Fibroblast of lung (primary cell): ENCODE measurements at regions not wholly inside any gene's neighbourhood (a gene's known extent, or its start where the extent isn't known, plus 50 kb on each side); places are given as distances from the start of the nearest gene placed in this dataset.
"Not testable (repeated sequence)": the region's sequence is repeated elsewhere in the genome, so short reads cannot be mapped to it uniquely, and the experiment has no call there.

Experiments used
- DNase-seq, 2 donors: peaks; one replicate each; pipeline versions ENCODE4 v3.0.0 to v3.0.0-alpha.2; 2010; ENCODE audit warnings: low read depth in 2 of 2
- H2AFZ ChIP-seq: 2 replicates; pipeline ENCODE4 v1.5.1; 2012; ENCODE audit warnings: low read length, control low read depth, inconsistent platforms
- H3K27ac ChIP-seq: 2 replicates; pipeline ENCODE4 v1.5.1; 2011; ENCODE audit warnings: low read length, control low read depth; ENCODE audit not compliant: insufficient read depth
- H3K27me3 ChIP-seq: 2 replicates; pipeline ENCODE4 v1.5.1; 2011; ENCODE audit warnings: mild to moderate bottlenecking, low read length; ENCODE audit not compliant: control insufficient read depth, insufficient read depth
- H3K36me3 ChIP-seq: 2 replicates; pipeline ENCODE4 v1.5.1; 2011; ENCODE audit warnings: low read length; ENCODE audit not compliant: control insufficient read depth, insufficient read depth
- H3K4me1 ChIP-seq: 2 replicates; pipeline ENCODE4 v1.5.1; 2011; ENCODE audit warnings: low read length; ENCODE audit not compliant: control insufficient read depth, insufficient read depth; ENCODE audit errors: extremely low read depth
- H3K4me2 ChIP-seq: 2 replicates; pipeline ENCODE4 v1.5.1; 2011; ENCODE audit warnings: low read length, control low read depth; ENCODE audit not compliant: insufficient read depth; ENCODE audit errors: extremely low read depth
- H3K4me3 ChIP-seq, 4 experiments: fragments of 200-600 bp in 1 of 4; sonication (generic) in 1 of 4; replicated peaks in 1 of 4; 2 replicates each; pipeline ENCODE4 v1.5.1; 2011 to 2016; ENCODE audit warnings: low read length in 4 of 4, low read depth in 3 of 4, mild to moderate bottlenecking in 3 of 4, control low read depth in 2 of 4, inconsistent platforms in 1 of 4, mixed read lengths in 1 of 4; ENCODE audit not compliant: insufficient read depth in 1 of 4; ENCODE audit errors: control extremely low read depth in 1 of 4
- H3K79me2 ChIP-seq: 2 replicates; pipeline ENCODE4 v1.5.1; 2012; ENCODE audit warnings: mild to moderate bottlenecking, low read length, inconsistent platforms; ENCODE audit not compliant: control insufficient read depth, insufficient read depth
- H3K9ac ChIP-seq: 2 replicates; pipeline ENCODE4 v1.5.1; 2011; ENCODE audit warnings: mild to moderate bottlenecking, low read length, control low read depth; ENCODE audit not compliant: insufficient read depth
- H3K9me3 ChIP-seq: 2 replicates; pipeline ENCODE4 v1.5.1; 2012; ENCODE audit warnings: low read depth, low read length; ENCODE audit not compliant: control insufficient read depth, insufficient read depth
- H4K20me1 ChIP-seq: 2 replicates; pipeline ENCODE4 v1.5.1; 2011; ENCODE audit warnings: low read length; ENCODE audit not compliant: control insufficient read depth, insufficient read depth; ENCODE audit errors: extremely low read depth
- EZH2 ChIP-seq: IDR thresholded peaks from 2 replicates; pipeline ENCODE4 v1.5.1; 2012; ENCODE audit warnings: low read length, control low read depth, mild to moderate bottlenecking; ENCODE audit errors: missing control alignments
- TF ChIP-seq, protein P1 (sequence below), 2 donors: IDR thresholded peaks in 1 of 2; conservative IDR thresholded peaks in 1 of 2; 1 replicate in 1 of 2; 2 replicates in 1 of 2; pipeline ENCODE4 v1.5.1; 2011 to 2012; ENCODE audit warnings: low read length in 2 of 2, control low read depth in 1 of 2, inconsistent platforms in 1 of 2, low read depth in 1 of 2, mild to moderate bottlenecking in 1 of 2

DNA sequence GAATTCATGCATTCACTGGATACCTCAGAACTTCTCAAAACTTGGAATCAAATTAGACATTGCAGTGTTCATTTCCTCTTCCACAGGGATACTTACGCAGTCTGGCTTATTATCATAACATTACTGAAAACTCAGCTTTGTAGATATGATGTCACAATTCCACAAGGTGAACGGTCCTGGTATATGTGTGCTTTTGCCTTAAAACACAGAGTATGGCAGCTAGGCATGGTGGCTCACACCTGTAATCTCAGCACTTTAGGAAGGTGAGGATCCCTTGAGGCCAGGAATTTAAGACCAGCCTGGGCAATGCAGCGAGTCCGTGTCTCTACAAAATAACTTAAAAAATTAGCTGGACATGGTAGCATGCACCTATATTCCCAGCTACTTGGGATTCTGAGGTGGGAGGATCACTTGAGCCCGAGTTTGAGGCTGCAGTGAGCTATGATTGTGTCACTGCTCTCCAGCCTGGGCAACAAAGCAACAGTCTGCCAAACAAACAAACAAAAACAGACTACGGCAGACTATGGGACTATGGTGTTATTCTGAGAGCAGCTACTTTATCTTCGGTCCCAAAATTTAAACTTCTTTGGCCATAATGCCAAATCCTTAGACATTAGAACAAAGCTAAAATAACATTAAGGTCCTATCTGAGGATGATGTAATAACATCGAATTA is 1191.9 kb upstream of the SLC39A10 start:
- H3K9ac ChIP-seq, result no peak overlapping the region
- no peaks in the 10 kb centered on the region for H3K79me2 ChIP-seq

DNA sequence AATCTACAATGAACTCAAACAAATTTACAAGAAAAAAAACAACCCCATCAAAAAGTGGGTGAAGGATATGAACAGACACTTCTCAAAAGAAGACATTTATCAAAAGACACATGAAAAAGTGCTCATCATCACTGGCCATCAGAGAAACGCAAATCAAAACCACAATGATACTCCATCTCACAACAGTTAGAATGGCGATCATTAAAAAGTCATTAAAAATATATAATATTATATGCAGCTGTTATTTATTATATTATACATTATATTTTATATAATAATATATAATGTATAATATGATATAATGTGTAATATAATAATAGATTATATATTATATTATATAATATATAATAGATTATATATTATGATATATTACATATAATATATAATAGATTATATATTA is 1194.1 kb upstream of the SLC39A10 start:
- H2AFZ ChIP-seq, H3K79me2 ChIP-seq, H4K20me1 ChIP-seq, H3K4me3 ChIP-seq, H3K9me3 ChIP-seq, H3K9ac ChIP-seq, DNase-seq, H3K36me3 ChIP-seq, H3K4me2 ChIP-seq, H3K27me3 ChIP-seq, H3K27ac ChIP-seq, H3K4me1 ChIP-seq: not testable (repeated sequence)

More for the DNA sequence above, 1191.9 kb upstream of the SLC39A10 start:
- no peaks in the 10 kb centered on the region for H3K36me3 ChIP-seq
- no peaks in the 10 kb centered on the region for H4K20me1 ChIP-seq
- TF ChIP-seq, protein P1, sequence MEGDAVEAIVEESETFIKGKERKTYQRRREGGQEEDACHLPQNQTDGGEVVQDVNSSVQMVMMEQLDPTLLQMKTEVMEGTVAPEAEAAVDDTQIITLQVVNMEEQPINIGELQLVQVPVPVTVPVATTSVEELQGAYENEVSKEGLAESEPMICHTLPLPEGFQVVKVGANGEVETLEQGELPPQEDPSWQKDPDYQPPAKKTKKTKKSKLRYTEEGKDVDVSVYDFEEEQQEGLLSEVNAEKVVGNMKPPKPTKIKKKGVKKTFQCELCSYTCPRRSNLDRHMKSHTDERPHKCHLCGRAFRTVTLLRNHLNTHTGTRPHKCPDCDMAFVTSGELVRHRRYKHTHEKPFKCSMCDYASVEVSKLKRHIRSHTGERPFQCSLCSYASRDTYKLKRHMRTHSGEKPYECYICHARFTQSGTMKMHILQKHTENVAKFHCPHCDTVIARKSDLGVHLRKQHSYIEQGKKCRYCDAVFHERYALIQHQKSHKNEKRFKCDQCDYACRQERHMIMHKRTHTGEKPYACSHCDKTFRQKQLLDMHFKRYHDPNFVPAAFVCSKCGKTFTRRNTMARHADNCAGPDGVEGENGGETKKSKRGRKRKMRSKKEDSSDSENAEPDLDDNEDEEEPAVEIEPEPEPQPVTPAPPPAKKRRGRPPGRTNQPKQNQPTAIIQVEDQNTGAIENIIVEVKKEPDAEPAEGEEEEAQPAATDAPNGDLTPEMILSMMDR (conservative IDR thresholded peaks at IDR 0.05 in 1 of 2, IDR thresholded peaks at IDR 0.05 in 1 of 2; ENCODE audit: low read depth in 1 of 2, low read length in 2 of 2), result no peak
- H3K4me1 ChIP-seq, result no peaks in the 10 kb centered on the region
- no peak for DNase-seq
- H2AFZ ChIP-seq, result no peak overlapping the region
- H3K4me2 ChIP-seq, result no peak overlapping the region
- no peaks in the 10 kb centered on the region for H3K27me3 ChIP-seq
- H3K27ac ChIP-seq, result no peak overlapping the region
- no peak overlapping the region for H3K4me3 ChIP-seq
- H3K9me3 ChIP-seq, result no peaks in the 10 kb centered on the region

DNA sequence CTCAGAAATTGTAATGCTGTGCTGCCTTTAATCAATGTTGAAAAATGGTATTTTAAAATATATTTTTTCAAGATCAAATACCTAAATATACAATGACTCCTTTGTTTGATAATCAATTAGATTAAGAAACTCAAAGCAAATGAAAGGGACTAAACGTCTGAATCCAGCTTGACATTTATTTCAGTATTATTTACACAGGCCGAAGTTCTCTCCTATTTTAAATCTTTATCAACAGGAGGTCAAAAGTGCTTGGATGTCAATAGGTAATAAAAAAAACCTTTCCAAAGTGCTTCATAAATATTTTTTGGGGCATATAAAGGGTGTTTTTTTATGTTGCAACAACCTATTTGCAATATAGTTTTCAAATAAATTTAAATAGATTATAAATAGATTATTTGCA is 1201.7 kb upstream of the SLC39A10 start:
- Histone ChIP-seq H3K79me2 (no peaks in the 10 kb centered on the region), H3K9me3 (no peaks in the 10 kb centered on the region), H3K4me3 (no peak overlapping the region), H3K27ac (no peak overlapping the region), H4K20me1 (no peaks in the 10 kb centered on the region), H3K4me1 (no peaks in the 10 kb centered on the region), H3K9ac (no peak overlapping the region), H3K27me3 (no peaks in the 10 kb centered on the region), H2AFZ (no peak overlapping the region), H3K36me3 (no peaks in the 10 kb centered on the region), H3K4me2 (no peak overlapping the region)
- no peak for TF ChIP-seq EZH2
- TF ChIP-seq, protein P1 (conservative IDR thresholded peaks at IDR 0.05 in 1 of 2, IDR thresholded peaks at IDR 0.05 in 1 of 2; ENCODE audit: low read depth in 1 of 2, low read length in 2 of 2), result no peak
- DNase-seq, result no peak
